ENCODE measurements at regions not wholly inside any gene's neighbourhood (a gene's known extent, or its start where the extent isn't known, plus 50 kb on each side); places are given as distances from the start of the nearest gene placed in this dataset.

- no peak overlapping the region for H3K4me3 ChIP-seq
- TF ChIP-seq CTCF (IDR thresholded peaks at IDR 0.05), result no peak
- no peak overlapping the region for H3K27ac ChIP-seq
- DNase-seq (ENCODE audit: low spot score), result no peak
These were observed 311.8 kb downstream of the BTG1 start for GRCh38 chr12:91833780-91834359.

- no peak overlapping the region for H3K4me3 ChIP-seq
- TF ChIP-seq CTCF (IDR thresholded peaks at IDR 0.05), result no peak
- DNase-seq (ENCODE audit: low spot score), result no peak
- H3K27ac ChIP-seq, result no peak overlapping the region
These were observed 319.6 kb downstream of the BTG1 start for GRCh38 chr12:91825999-91826398.

- Histone ChIP-seq H3K27ac (no peak overlapping the region), H3K4me3 (no peak overlapping the region)
- no peak for DNase-seq (ENCODE audit: low spot score)
- no peak for TF ChIP-seq CTCF (IDR thresholded peaks at IDR 0.05)
These were observed 320.7 kb downstream of the BTG1 start for GRCh38 chr12:91824991-91825390.

- TF ChIP-seq CTCF (IDR thresholded peaks at IDR 0.05), result no peak
- no peak for DNase-seq (ENCODE audit: low spot score)
These were observed 326.6 kb downstream of the BTG1 start for GRCh38 chr12:91819132-91819447.

GRCh38 chr12:91818227-91819131 lies 327.2 kb downstream of the BTG1 start:
- no peak for DNase-seq (ENCODE audit: low spot score)
- Histone ChIP-seq H3K27ac (no peak overlapping the region), H3K4me3 (no peak overlapping the region)
- no peak for TF ChIP-seq CTCF (IDR thresholded peaks at IDR 0.05)

More at GRCh38 chr12:91819132-91819447, 326.6 kb downstream of the BTG1 start:
- Histone ChIP-seq H3K4me3 (no peak overlapping the region), H3K27ac (no peak overlapping the region)

GRCh38 chr12:91817517-91817916 lies 328.1 kb downstream of the BTG1 start:
- Histone ChIP-seq H3K27ac (no peak overlapping the region), H3K4me3 (no peak overlapping the region)
- DNase-seq (ENCODE audit: low spot score), result no peak
- TF ChIP-seq CTCF (IDR thresholded peaks at IDR 0.05), result no peak

GRCh38 chr12:91813701-91814100 lies 331.9 kb downstream of the BTG1 start:
- no peak overlapping the region for H3K4me3 ChIP-seq
- no peak for TF ChIP-seq CTCF (IDR thresholded peaks at IDR 0.05)

More at GRCh38 chr12:91813701-91814100, 331.9 kb downstream of the BTG1 start:
- DNase-seq (ENCODE audit: low spot score), result no peak
- no peak overlapping the region for H3K27ac ChIP-seq
